ENCODE measurements at regions not wholly inside any gene's neighbourhood (a gene's known extent, or its start where the extent isn't known, plus 50 kb on each side); places are given as distances from the start of the nearest gene placed in this dataset.
"Not testable (repeated sequence)": the region's sequence is repeated elsewhere in the genome, so short reads cannot be mapped to it uniquely, and the experiment has no call there.

DNA sequence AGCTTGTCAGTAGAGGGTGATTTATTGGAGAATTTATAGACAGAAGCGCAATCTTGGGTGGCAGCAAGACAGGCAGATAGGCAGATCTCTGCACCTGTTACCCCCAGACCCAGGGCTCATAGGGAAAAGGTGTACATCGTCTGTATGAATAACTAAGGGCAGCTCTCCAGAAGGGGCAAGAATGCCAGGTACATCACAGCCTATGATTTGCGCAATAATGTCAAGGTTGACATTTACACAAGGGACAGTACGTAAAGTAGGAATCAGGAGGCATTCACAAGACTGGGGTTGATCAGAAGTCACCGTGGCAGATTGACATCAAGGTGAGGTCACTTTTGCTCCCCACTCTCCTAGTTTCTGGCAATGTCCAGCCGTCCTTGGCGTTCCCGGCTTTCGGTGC lies 524.1 kb downstream of the TRIML1 start:
- no peak overlapping the region for H3K27ac ChIP-seq (ENCODE audit: low read length)
- no peak overlapping the region for H3K4me3 ChIP-seq (ENCODE audit: low read length)
- H3K79me2 ChIP-seq (ENCODE audit: low read length), result no peaks in the 10 kb centered on the region
- no peak overlapping the region for H3K9ac ChIP-seq (ENCODE audit: low read length)
- H4K20me1 ChIP-seq (ENCODE audit: insufficient read depth, low read length), result no peaks in the 10 kb centered on the region
- no peaks in the 10 kb centered on the region for H3K4me1 ChIP-seq (ENCODE audit: low read length)
- no peaks in the 10 kb centered on the region for H3K27me3 ChIP-seq (ENCODE audit: low read depth, low read length)
- H3K9me3 ChIP-seq (ENCODE audit: insufficient read depth, low read length), result no peaks in the 10 kb centered on the region
- no peak overlapping the region for H2AFZ ChIP-seq (ENCODE audit: low read depth, low read length)
- H3K4me2 ChIP-seq (ENCODE audit: low read length), result no peak overlapping the region
- H3K36me3 ChIP-seq (replicated peaks; ENCODE audit: low read depth, low read length), result no peaks in the 10 kb centered on the region
- TF ChIP-seq, protein P1, sequence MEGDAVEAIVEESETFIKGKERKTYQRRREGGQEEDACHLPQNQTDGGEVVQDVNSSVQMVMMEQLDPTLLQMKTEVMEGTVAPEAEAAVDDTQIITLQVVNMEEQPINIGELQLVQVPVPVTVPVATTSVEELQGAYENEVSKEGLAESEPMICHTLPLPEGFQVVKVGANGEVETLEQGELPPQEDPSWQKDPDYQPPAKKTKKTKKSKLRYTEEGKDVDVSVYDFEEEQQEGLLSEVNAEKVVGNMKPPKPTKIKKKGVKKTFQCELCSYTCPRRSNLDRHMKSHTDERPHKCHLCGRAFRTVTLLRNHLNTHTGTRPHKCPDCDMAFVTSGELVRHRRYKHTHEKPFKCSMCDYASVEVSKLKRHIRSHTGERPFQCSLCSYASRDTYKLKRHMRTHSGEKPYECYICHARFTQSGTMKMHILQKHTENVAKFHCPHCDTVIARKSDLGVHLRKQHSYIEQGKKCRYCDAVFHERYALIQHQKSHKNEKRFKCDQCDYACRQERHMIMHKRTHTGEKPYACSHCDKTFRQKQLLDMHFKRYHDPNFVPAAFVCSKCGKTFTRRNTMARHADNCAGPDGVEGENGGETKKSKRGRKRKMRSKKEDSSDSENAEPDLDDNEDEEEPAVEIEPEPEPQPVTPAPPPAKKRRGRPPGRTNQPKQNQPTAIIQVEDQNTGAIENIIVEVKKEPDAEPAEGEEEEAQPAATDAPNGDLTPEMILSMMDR (IDR thresholded peaks at IDR 0.05; ENCODE audit: low read depth, low read length), result no peak
- TF ChIP-seq EZH2phosphoT487 (IDR thresholded peaks at IDR 0.05; ENCODE audit: low read depth), result no peak

DNA sequence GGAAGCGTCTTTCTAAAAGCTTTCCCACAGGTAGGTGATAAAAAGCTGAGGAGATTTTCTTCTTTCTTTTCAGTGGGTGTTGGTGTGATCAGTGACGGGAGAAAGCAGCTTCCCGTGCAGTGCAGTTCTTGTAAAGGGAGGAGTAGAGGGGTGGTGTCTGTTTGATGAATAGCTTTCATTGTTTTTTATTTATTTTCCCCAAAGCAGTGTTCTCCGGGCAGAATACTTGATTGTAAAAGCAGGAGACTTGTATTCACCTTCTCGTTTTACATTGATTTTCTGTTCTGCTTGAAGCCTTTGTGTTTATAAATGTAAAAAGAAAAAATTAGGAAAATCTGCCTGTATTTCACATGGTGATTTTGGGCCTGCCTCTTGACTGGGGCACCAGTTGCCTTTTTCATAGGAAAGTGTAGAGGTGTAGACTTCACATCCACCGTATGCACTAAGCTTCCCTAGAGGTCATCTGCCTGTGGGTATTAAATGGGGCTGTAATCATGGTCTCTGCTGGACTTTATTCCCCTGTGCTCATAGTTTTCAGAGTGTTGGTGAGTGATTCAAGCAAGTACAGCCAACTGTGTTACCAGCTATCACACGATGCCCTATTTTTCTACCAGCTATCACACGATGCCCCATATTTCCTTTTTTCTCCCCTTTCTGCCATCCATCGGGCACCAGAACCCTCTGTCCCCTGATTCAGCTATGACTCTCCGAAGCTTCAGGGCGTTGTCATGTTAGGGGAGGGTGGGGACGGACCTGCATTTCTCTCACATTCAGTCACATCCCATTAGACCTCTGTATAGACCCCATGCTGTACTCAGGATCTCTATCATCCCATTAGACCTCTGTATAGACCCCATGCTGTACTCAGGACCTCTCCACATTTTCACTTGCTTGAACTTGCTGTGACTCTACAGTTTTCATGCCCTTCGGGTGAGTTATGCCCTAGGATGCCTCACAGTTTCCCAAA lies 526.5 kb downstream of the TRIML1 start:
- TF ChIP-seq, protein P1 (IDR thresholded peaks at IDR 0.05; ENCODE audit: low read depth, low read length), result no peak
- TF ChIP-seq EZH2phosphoT487 (IDR thresholded peaks at IDR 0.05; ENCODE audit: low read depth), result no peak
- no peak overlapping the region for H3K9ac ChIP-seq (ENCODE audit: low read length)
- no peaks in the 10 kb centered on the region for H3K4me1 ChIP-seq (ENCODE audit: low read length)
- H3K27ac ChIP-seq (ENCODE audit: low read length), result no peak overlapping the region
- no peaks in the 10 kb centered on the region for H3K9me3 ChIP-seq (ENCODE audit: insufficient read depth, low read length)
- H3K79me2 ChIP-seq (ENCODE audit: low read length), result no peaks in the 10 kb centered on the region
- H4K20me1 ChIP-seq (ENCODE audit: insufficient read depth, low read length), result no peaks in the 10 kb centered on the region
- H2AFZ ChIP-seq (ENCODE audit: low read depth, low read length), result no peak overlapping the region
- no peak overlapping the region for H3K4me3 ChIP-seq (ENCODE audit: low read length)
- H3K36me3 ChIP-seq (replicated peaks; ENCODE audit: low read depth, low read length), result no peaks in the 10 kb centered on the region
- H3K4me2 ChIP-seq (ENCODE audit: low read length), result no peak overlapping the region
- no peaks in the 10 kb centered on the region for H3K27me3 ChIP-seq (ENCODE audit: low read depth, low read length)

DNA sequence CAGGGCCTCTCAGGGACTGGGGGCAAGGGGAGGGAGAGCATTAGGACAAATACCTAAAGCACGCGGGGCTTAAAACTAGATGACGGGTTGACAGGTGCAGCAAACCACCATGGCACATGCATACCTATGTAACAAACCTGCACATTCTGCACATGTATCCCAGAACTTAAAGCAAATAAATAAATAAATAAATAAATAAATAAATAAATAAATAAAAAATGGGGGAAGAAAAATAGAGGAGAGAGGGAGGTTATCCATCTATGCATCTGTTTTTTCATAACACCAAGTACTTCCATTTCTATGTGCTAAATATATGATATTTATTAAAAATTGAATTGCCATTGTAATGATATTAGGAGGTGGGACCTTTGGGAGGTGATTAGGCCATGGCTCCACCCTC lies 539.5 kb downstream of the TRIML1 start:
- not testable (repeated sequence) for H3K9me3 ChIP-seq (ENCODE audit: insufficient read depth, low read length); H3K36me3 ChIP-seq (replicated peaks; ENCODE audit: low read depth, low read length); H3K4me3 ChIP-seq (ENCODE audit: low read length); H3K4me2 ChIP-seq (ENCODE audit: low read length); H2AFZ ChIP-seq (ENCODE audit: low read depth, low read length); H3K27me3 ChIP-seq (ENCODE audit: low read depth, low read length); H3K79me2 ChIP-seq (ENCODE audit: low read length); H4K20me1 ChIP-seq (ENCODE audit: insufficient read depth, low read length); H3K4me1 ChIP-seq (ENCODE audit: low read length); H3K27ac ChIP-seq (ENCODE audit: low read length); H3K9ac ChIP-seq (ENCODE audit: low read length)

DNA sequence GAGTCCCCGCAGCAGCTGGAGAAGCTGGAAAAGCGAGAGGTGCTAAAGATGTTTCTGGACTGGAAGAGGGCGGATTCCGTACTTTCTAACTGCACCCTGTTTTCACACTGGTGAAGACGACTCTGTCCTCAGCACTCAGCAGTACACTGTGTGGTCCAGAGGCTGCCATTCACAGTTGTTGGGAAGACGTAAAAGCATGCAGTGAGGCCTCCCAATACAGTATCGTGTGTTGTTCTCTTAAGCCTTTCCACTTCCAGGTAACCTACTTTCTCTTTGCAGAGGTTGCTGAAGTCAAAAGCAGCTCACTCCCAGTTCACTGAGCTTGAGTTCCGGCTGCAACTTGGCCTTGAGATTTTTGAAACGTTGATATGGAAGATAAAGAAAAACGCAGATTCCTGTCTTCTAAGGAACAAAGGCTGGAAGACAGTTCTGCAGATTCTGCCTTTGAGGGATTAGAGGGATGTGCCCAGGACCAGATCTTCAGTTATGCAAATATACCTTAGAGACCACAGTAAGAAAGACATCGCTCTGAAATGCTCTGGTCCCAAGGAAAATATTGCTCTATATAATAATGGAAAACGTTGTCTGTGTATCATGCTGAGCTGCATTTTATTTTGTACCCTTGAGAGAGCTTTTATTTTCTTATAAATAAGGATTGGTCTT lies 540.9 kb downstream of the TRIML1 start:
- no peaks in the 10 kb centered on the region for H3K4me1 ChIP-seq (ENCODE audit: low read length)
- H4K20me1 ChIP-seq (ENCODE audit: insufficient read depth, low read length), result no peaks in the 10 kb centered on the region
- H3K27ac ChIP-seq (ENCODE audit: low read length), result no peak overlapping the region
- no peaks in the 10 kb centered on the region for H3K27me3 ChIP-seq (ENCODE audit: low read depth, low read length)
- TF ChIP-seq, protein P1 (IDR thresholded peaks at IDR 0.05; ENCODE audit: low read depth, low read length), result no peak
- no peak for TF ChIP-seq EZH2phosphoT487 (IDR thresholded peaks at IDR 0.05; ENCODE audit: low read depth)
- no peak overlapping the region for H2AFZ ChIP-seq (ENCODE audit: low read depth, low read length)
- H3K9ac ChIP-seq (ENCODE audit: low read length), result no peak overlapping the region
- no peaks in the 10 kb centered on the region for H3K79me2 ChIP-seq (ENCODE audit: low read length)
- no peak overlapping the region for H3K4me2 ChIP-seq (ENCODE audit: low read length)
- no peaks in the 10 kb centered on the region for H3K36me3 ChIP-seq (replicated peaks; ENCODE audit: low read depth, low read length)
- H3K9me3 ChIP-seq (ENCODE audit: insufficient read depth, low read length), result no peaks in the 10 kb centered on the region
- H3K4me3 ChIP-seq (ENCODE audit: low read length), result no peak overlapping the region
